NCI-H146 treated with DMSO at 0.1 percent for 48 hours (cell line): ENCODE measurements at regions not wholly inside any gene's neighbourhood (a gene's known extent, or its start where the extent isn't known, plus 50 kb on each side); places are given as distances from the start of the nearest gene placed in this dataset.

ENCODE experiments used
- DNase-seq: peaks from one replicate; lab custom pipeline; 2025; ENCODE audit not compliant: unreplicated experiment; lab: John Stamatoyannopoulos, UW

DNA sequence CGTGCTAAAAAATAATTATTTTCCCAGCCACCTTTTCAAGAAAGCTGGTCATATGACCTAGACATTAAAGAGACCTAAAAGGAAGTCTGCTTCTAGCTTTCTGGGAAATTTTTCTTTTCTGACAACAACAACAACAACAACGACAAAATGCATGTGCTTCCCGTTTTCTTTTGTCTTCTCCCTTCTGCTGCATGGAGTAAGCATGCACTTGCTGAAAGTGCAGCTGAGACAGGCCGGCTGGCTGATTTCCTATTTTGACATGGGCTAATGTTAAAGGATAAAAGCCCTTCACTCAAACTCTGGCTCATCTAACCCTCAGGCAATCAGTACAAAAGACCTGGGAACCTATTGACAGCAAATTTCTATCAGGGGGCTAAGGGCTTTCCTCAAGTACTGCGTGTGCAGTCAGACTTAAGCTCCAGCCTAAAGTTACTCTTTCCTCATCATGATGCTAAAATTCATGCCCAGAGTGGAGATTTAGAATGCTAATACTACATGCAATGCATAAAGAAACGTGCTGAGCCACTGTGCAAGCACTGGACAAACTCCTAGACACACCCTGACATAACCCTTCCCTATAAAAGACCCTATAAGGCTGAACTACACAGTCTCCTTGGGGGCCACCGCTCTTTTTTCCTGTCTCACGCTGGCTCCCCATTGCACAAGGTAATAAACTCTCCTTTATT is 811.1 kb downstream of the UQCRFS1 start:
- DNase-seq, result no peak

DNA sequence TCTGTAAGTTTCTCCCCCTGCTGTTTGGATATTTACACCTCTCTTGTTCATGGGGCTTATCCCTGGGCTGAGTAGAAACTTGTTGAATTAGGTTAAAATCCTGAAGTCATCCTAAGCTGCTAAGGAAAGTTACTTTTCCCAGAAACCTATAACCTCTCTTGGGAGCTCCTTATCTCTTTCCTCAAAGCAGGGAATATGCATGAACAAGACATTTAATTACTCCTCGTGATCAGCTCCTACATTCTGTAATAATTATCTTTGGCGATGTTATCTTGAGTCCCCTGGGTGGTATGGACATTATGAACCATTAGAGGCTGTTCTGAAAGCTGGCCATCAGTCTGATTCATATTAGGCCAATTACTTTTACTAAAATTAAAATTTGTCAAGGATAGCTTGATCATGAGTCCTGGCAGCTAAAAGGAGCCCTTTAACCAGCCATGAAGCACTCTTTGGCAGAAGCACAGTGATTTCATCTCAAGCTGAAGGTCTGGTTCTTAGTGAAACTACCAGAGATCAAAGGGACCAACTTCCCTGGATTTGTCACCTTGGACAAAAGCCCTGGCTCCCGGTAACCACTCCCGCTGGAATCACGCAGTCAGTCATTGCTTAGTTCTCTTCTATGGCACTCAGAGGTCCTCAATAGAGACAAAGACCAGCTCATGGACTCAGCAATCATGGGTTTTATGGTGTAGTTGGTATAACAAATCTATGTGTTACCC is 811.8 kb downstream of the UQCRFS1 start:
- no peak for DNase-seq

DNA sequence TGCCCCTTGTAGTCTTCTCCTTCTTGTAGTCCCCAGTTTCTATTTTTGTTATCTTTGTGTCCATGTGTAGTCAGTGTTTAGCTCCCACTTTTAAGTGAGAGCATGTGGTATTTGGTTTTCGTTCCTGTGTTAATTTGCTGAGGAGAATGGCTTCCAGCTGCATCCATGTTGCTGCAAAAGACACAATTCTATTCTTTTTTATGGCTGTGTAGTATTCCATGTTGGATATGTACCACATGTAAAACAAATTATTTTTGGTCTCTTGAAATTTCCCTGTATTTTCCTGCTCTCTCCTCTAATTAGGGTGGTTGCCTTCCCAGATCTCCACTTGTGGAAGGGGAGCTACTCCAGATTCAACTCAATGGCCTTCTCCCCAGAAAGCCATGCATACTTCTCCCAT is 813.8 kb downstream of the UQCRFS1 start:
- DNase-seq, result no peak

DNA sequence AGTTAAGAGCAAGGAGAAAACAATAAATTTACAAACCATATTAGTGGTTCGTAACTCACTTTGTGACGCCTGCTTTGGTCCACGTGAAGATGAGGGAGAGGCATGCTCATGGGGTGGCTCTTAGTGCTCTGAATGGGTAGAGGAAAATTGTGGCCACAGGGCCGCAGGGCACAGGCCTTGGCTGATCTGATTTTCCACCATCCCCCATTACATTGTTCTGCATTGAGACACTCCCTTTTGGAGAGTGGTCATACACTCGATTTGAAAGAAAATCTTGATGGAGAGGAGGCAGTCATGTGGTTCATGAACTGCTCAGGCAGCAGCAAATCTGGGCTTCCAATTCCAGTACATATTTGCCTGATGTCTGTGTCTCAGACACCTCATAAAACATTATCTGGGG is 815.2 kb downstream of the UQCRFS1 start:
- DNase-seq, result no peak

DNA sequence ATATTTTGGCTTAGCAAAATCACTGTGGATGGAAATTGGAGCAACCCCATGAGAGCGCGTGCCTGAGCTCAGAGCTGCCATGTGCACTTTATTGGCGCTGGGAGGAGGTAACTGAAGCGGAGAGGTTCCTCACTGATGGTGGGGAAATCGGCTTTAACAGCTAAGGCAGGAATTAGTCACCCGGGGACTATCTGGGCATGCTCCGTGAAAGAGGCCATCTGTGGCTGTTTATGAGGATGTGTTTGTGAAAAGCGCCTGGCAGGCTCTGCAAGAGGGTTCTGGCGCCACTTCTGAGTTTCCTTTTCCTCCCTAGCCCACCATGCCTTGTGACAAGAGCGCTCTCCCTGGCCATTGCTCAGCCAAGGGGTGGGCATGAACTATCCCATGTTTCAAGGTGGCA is 815.6 kb downstream of the UQCRFS1 start:
- DNase-seq, result no peak

DNA sequence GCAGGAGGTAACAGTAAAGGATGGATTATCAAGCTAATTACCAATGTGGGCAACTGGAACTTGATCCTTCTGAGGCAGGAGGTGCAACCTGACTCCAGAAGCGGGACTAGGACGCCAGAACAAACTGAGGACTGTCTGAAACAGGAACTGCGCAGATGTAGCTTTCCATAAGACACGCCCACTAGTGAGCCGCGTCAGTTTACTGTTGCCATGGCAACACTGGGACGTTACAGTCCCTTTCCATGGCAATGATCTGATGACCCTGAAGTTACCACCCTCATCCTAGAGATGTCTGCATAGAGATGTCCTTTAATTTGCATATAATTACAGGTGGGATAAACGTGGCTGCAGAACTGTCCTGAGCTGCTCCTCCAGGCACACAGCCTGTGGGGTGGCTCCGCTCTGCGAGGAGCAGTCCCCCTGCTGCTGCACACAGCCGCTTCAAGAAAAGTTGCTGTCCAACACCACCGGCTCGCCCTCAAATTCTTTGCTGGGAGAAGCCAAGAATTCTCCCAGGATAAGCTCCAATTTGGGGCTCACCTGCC is 816.6 kb downstream of the UQCRFS1 start:
- no peak for DNase-seq

DNA sequence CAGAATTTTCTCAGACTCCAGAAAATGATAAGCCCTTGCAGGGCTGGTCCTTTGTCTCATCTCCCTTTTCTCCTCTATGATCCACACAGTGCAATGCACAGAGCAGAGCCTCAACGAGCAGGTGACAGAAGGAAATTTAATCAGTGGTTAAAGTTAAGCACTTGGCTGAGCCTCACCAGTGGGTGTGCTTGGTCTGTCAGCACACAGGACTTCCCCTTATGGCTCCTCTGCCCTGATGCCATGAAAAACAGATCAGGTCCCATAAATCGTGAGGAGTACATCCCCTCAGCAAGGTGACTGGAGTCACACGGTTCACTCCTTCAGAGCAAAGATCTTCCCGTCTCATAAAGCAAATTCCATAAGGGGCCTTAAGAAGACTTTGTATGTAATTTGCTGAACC is 818.2 kb downstream of the UQCRFS1 start:
- DNase-seq, result no peak

DNA sequence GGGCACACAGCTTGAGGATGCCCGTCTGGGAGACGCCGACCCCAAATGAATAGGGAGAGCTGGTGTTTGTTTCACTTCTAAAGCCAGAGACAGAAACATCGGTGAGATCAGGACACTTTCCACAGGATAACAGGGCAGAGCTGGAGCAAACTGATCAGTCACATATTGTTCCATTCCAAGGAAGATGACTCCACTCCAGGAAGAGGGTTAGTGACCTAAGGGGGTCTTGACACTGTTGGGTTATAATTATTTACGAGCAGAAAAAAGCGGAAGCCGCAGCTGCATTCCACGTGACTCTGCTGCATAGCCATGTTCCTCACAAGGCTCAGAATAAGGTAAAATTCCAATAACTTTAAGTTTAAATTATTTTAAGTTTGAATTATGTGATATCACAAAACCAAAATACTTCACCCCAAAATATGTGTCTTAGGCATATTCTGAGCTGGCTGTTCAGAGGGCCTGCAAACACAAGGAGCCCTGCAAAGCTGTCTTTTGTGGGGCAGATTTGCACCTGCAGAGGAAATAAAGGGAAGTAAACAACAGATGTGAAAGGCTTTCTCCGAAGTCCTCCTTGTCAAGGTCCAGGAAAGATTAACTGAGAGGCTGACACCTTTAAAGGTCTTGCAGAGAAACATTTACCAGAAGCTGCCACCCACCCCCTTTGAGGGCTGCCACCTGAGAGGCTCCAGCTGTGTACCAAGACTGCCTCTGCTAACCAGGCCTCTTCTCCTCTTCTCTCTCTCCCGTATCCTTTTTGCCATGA is 819.2 kb downstream of the UQCRFS1 start:
- no peak for DNase-seq

DNA sequence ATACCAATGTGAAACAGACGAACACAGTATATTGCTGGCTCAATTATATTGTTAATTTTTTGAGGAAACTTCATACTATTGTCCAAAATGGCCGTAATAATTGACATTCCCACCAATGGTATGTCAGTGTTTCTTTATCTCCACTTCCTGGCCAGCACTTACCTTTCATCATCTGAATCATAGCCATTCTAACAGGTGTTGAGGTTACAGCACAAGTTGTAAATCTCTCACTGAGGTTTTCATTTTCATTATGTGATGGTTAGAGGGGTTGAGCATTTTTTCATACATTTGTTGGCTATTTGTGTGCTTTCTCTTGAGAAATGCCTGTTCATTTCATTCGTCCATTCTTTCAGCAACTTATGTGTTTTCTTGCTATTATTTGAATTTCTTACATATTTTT is 824.0 kb downstream of the UQCRFS1 start:
- DNase-seq, result no peak

DNA sequence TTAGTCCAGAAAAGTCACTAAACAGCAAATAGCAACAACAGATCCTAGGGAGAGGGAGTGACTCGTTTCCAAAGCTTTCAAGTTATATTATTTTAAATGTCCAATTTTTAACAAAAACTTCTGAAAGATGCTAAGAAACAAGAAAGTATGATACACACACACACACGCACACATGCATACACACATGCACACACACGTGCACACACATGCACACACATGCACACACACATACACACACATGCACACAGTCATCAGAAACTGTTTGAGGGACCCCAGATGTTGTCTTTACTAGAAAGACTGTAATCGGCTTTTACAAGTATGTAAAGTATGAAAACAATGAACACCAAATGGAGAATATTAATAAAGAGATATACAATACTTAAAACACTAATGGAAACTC is 825.4 kb downstream of the UQCRFS1 start:
- DNase-seq, result no peak

DNA sequence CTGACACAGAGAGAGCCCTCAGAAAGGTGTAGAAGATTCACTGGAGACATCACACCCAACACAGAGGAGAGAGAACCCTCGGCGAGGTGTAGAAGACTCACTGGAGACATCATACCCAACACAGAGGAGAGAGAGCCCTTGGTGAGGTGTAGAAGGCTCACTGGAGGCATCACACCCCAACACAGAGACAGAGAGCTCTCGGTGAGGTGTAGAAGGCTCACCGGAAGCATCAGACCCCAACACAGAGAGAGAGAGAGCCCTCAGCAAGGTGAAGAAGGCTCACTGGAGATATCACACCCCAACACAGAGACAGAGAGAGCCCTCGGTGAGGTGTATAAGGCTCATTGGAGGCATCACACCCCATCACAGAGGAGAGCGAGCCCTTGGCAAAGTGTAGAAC is 826.5 kb downstream of the UQCRFS1 start:
- DNase-seq, result no peak

DNA sequence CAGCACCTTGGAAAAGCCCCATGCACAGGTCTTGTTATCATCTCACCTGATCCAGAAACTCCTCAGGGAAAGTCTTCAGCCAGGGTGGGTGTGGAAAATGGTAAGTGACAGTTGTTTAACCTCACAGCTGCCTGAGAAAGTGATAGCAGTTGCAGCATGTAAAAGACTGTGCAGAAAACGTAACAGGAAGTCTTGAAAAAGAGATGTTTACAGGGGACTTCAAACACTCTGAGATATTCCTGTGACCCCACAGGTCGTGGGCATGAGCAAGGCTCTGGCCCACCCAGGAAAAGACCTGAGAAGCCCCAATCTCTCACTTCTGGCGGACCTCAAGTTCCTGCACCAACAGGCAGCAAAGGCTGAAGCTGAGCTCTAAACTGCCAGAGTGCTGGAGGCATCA is 826.9 kb downstream of the UQCRFS1 start:
- DNase-seq, result no peak

DNA sequence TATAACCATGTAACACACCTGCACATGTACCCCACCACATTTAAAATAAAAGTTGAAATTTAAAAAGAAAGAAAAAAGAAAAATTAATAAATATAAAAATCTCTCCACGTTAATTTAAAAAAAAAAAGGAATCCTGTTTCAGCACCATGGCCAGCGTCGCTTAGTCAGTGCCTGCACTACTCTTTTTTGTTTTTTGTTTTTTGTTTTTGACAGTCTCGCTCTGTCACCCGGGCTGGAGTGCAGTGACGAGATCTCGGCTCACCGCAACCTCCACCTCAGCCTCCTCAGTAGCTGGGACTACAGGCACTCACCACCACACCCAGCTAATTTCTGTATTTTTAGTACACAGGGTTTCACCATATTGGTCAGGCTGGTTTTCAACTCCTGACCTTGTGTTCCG is 835.9 kb downstream of the UQCRFS1 start:
- no peak for DNase-seq

DNA sequence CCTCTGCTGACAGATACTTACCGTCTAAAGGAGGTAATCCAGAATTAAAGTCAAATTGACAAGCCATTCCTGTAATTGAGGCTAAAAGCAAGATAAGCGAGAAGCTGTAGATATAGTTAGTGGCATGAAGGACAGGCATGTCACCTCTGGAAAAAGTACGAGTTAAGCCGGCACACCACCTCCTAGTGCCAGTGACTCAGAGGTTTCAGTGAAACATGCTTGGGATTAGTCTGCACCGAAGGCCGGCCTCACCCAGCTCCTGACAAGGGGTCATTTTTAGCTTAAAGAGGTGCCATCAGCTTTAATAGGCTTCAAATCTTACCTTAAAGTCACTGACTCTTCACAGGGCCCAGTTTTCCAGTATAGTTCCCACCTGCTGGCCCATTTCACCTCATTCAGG is 838.0 kb downstream of the UQCRFS1 start:
- DNase-seq, result no peak

DNA sequence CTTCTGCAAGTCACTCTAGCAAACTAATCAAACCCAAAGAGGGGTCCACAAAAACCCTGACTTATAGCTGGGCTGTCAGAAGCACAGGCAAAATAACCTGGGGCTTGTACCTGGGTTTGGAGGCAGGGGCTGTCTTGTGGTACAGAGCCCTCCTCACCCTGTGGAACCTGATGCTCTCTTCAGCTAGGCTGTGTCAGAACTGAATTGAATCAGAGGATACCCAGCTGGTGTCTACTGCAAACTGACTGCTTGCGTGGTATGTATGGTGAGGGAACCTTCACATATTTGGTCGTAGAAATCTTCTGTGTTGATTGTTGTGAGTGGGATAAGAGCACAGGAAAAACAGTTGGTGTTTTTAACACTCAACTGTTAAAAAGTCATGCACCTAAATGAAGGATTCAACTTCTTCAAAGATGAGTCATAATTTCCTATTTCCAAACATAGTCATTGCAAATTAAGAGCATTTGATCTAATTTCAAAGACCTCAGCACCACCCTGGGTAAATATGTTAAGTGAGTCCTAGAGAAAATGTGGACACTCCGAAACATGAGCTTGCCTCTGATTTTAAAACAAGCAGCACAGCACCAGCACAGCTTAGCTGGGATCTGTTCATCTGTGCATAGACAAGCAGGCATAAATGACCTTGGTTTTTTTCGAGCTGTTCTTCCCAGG is 840.2 kb downstream of the UQCRFS1 start:
- DNase-seq, result no peak

DNA sequence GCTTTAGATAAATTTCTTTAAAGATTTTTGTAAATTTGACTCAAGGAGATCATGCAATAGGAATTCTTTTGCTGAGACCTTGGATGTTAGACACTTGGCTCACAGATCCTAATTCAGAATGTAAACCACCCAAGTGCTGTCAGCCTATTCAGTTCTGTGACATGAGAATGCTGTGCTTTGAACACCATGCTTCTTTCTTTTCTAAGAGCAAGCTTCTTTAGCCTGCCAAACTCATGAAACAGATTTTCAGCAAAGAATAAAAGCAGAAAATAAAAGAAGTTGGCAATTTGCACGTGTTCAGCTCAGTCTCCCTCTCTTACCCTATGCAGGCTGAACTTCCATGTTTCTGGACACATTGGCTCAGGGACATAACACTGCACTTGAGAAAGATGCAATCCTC is 845.8 kb downstream of the UQCRFS1 start:
- DNase-seq, result no peak

DNA sequence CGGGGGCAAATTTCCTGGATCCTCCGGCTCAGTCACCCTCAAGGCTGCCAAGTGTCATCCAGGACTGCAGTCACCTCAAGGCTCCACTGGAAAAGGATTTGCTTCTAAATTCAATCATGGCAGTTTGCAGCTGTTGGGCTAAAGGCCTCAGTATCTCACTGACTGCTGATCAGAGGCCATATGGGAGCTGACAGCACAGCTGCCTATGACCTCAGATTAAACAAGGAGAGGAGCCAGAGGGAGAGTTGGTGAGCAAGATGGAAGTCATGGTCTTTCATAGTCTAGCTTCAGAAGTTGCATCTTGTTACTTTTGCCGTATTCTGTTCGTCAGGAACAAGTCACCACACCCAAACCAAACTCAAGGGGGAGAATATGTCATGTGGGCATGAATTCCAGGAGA is 849.7 kb downstream of the UQCRFS1 start:
- no peak for DNase-seq

DNA sequence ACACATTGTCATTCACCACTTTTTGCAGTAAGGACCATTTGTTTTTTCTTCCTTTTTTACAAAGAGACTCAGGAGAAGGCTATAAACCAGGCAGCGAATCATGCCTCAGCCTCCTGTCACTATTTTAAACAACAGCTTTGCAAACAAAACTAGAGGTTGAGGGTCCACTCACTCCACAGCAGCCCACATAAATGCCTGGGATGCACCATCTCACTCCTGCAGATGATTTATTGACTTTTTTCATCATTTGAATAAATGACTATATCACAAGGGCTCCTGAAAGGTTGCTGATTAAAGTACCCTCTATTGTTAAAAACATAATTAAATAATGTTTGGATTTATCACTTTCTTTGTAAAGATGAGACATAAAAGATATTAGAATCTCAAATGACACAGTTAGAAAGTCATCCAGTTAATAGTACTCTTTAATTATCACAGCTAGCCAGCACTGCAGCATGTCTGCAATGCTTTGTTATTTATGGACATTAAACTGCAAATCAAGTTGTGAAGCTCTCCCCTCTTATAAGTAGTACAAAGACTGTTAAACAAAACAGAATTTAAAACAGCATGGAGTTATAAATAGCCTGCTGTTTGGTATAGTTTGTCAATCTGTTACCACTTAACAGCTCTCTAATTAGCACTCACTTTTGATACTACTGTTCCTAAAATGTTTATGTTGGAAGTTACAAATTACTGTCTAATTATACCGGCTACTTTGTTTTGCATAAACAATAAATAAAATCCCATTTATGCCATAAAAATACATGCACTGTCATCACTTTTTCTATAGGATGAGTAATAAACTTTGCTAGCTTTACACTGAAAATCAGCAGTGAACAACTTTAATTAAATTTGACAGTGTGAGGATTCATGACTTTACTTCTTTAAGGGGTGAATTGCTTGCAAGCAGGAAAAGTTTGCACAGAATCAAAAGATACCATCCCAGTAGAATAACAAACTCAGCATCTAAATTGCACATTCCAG is 853.2 kb downstream of the UQCRFS1 start:
- no peak for DNase-seq

DNA sequence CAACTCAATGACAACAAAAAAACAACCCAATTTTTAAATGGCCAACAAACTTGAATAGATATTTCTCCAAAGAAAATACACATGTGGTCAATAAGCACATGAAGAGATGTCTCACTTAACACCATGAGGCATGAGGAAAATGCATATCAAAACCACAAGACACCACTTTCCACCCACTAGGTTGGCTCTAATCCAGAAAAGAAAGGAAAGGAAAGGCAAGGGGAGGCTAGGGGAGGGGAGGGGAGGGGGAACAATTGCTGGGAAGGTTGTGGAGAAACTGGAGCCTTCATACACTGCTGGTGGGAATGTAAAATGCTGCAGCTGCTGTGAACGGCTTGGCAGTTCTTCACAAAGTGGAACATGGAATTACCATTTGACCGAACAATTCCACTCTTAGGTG is 854.3 kb downstream of the UQCRFS1 start:
- DNase-seq, result no peak

DNA sequence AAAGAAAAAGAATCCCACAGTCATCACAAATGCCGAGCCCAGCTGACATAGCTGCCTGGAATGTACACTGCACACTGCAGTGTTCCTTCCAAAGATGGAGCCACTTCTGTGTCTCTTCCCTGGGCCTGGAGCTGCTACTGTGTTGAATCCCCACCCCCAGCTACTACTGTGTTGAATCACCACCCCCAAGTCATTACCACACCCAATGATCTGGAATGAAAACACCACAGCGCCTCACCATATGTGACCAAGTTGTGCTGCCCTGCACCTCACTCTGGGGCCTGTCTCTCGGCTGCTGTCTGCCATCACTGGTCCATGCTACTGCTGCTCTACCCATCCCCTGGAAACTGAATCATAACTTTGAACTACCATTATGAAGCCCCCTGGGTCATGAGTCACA is 861.2 kb downstream of the UQCRFS1 start:
- no peak for DNase-seq
